Esophagus muscularis mucosa (tissue), 4 donors: ENCODE measurements at regions not wholly inside any gene's neighbourhood (a gene's known extent, or its start where the extent isn't known, plus 50 kb on each side); places are given as distances from the start of the nearest gene placed in this dataset.

ENCODE experiments used
- DNase-seq: peaks from one replicate; pipeline ENCODE4 v3.0.0-alpha.2; 2017; ENCODE audit errors: extremely low spot score
- H3K27ac ChIP-seq, 4 donors: fragments of 200-600 bp; sonication (generic); replicated peaks in 1 of 4; 1 replicate in 3 of 4; 2 replicates in 1 of 4; pipeline ENCODE4 v1.5.1; 2016 to 2019; ENCODE audit warnings: mild to moderate bottlenecking in 1 of 4
- H3K27me3 ChIP-seq, 4 donors: fragments of 200-600 bp; sonication (generic); one replicate each; pipeline versions ENCODE4 v1.5.1 to v1.6.0; 2016 to 2019
- H3K36me3 ChIP-seq, 4 donors: fragments of 200-600 bp; sonication (generic); one replicate each; pipeline ENCODE4 v1.5.1; 2016 to 2019
- H3K4me1 ChIP-seq, 4 donors: fragments of 200-600 bp; sonication (generic); one replicate each; pipeline ENCODE4 v1.5.1; 2016 to 2019
- H3K4me3 ChIP-seq, 4 donors: fragments of 200-600 bp; sonication (generic); 1 replicate in 2 of 4; 2 replicates in 2 of 4; pipeline ENCODE4 v1.5.1; 2016 to 2019; ENCODE audit warnings: mild to moderate bottlenecking in 4 of 4, moderate library complexity in 1 of 4
- H3K9me3 ChIP-seq, 4 donors: fragments of 200-600 bp; sonication (generic); 1 replicate in 3 of 4; 2 replicates in 1 of 4; pipeline ENCODE4 v1.5.1; 2016 to 2019
- EP300 ChIP-seq: sonication (generic); formaldehyde crosslinking; IDR thresholded peaks from one replicate; pipeline ENCODE4 v1.6.1; 2017; ENCODE audit warnings: antibody characterized with exemption
- POLR2A ChIP-seq: fragments of 450-650 bp; IDR thresholded peaks from one replicate; pipeline ENCODE4 v1.6.1; 2017; ENCODE audit warnings: antibody characterized with exemption, moderate library complexity, mild to moderate bottlenecking, low read depth
- POLR2AphosphoS5 ChIP-seq, 2 donors: sonication (generic); formaldehyde crosslinking; IDR thresholded peaks; one replicate each; pipeline ENCODE4 v1.6.1; 2017; ENCODE audit warnings: antibody characterized with exemption in 2 of 2
- WGBS: methylation state at CpG from one replicate; pipeline ENCODE4 v1.1.5; 2018; 5-methylcytosine and 5-hydroxymethylcytosine counted together
- intact Hi-C: fragments of 100-400 bp; cut with DNase I; formaldehyde crosslinking; loops from one replicate; pipeline ENCODE4 v1.15.1; 2023
- TF ChIP-seq, protein P1 (sequence below), 3 experiments: fragments of 200-600 bp in 2 of 3; fragments of 450-650 bp in 1 of 3; sonication (generic) in 2 of 3; IDR thresholded peaks; one replicate each; pipeline ENCODE4 v1.5.1; 2017 to 2019; ENCODE audit warnings: antibody characterized with exemption in 3 of 3, mild to moderate bottlenecking in 2 of 3, moderate library complexity in 1 of 3

DNA sequence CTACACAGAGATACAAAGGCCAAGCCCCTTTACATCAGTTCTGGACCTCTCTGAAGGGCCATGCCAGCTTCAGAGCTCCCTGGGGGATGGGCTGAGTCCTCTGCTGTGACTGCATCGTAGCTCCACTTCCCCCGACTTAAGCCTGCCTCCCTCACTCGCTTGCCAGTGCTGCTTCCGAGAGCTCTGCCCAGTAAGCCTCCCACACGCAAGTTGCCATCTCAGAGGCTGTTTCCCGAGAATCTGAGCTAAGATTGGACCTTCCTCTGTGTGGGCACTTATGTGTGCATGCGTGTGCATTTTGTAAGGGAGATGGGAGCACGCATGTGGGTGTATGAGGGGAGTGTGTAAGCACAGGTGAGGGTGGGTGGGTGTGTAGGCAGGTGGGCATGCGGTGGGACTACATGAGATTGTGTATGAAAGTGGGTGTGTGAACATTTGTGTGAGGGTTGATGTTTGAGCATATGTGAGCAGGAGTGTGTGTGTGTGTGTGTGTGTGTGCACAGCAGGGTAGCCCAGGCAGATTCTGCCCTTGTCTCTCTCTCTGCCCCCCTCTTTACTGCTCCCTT is 163.0 kb upstream of the SYT13 start:
- no peak overlapping the region for H3K4me3 ChIP-seq
- no peaks in the 10 kb centered on the region for H3K9me3 ChIP-seq
- H3K27ac ChIP-seq, result no peak overlapping the region
- no peaks in the 10 kb centered on the region for H3K36me3 ChIP-seq
- TF ChIP-seq, protein P1, sequence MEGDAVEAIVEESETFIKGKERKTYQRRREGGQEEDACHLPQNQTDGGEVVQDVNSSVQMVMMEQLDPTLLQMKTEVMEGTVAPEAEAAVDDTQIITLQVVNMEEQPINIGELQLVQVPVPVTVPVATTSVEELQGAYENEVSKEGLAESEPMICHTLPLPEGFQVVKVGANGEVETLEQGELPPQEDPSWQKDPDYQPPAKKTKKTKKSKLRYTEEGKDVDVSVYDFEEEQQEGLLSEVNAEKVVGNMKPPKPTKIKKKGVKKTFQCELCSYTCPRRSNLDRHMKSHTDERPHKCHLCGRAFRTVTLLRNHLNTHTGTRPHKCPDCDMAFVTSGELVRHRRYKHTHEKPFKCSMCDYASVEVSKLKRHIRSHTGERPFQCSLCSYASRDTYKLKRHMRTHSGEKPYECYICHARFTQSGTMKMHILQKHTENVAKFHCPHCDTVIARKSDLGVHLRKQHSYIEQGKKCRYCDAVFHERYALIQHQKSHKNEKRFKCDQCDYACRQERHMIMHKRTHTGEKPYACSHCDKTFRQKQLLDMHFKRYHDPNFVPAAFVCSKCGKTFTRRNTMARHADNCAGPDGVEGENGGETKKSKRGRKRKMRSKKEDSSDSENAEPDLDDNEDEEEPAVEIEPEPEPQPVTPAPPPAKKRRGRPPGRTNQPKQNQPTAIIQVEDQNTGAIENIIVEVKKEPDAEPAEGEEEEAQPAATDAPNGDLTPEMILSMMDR (IDR thresholded peaks at IDR 0.05), result no peak
- TF ChIP-seq POLR2AphosphoS5 (IDR thresholded peaks at IDR 0.05), result no peak
- TF ChIP-seq EP300, result no peak
- TF ChIP-seq POLR2A, result no peak
- no peaks in the 10 kb centered on the region for H3K4me1 ChIP-seq
- DNase-seq, result no peak
- intact Hi-C loops, result no loop called here
- peaks cover 0 to 32% (median 0%) of the 10 kb centered on the region in 4 donors for H3K27me3 ChIP-seq
- WGBS, result 69% methylated on average over 9 of the region's 9 CpGs

DNA sequence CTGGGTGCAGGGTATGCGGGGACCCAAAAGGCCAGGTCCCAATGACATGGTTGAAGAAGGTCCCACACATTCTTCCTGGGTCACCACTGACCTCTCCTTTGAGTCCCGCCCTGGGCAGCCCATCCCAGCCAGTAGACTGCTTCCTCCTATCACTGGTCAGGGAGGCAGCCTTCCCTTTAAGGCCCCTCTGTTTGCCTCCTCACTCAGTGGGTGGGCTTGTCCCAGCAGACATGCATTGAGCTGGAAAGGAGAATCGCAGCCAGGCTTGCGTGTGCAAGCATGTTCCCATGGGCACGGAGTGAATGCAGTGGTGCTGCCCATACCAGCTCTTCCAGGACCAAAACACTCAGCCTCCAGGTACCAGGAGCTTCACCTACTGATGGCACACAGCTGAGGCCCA is 162.4 kb upstream of the SYT13 start:
- intact Hi-C loops, result no loop called here
- no peaks in the 10 kb centered on the region for H3K4me1 ChIP-seq
- DNase-seq, result no peak
- no peaks in the 10 kb centered on the region for H3K9me3 ChIP-seq
- no peak overlapping the region for H3K4me3 ChIP-seq
- no peak overlapping the region for H3K27ac ChIP-seq
- TF ChIP-seq EP300 (no peak), POLR2AphosphoS5 (IDR thresholded peaks at IDR 0.05) (no peak), POLR2A (no peak)
- TF ChIP-seq, protein P1 (IDR thresholded peaks at IDR 0.05), result no peak
- peaks cover 0 to 37% (median 0%) of the 10 kb centered on the region in 4 donors for H3K27me3 ChIP-seq
- H3K36me3 ChIP-seq, result no peaks in the 10 kb centered on the region
- WGBS, result 76% methylated on average over 3 of the region's 5 CpGs

DNA sequence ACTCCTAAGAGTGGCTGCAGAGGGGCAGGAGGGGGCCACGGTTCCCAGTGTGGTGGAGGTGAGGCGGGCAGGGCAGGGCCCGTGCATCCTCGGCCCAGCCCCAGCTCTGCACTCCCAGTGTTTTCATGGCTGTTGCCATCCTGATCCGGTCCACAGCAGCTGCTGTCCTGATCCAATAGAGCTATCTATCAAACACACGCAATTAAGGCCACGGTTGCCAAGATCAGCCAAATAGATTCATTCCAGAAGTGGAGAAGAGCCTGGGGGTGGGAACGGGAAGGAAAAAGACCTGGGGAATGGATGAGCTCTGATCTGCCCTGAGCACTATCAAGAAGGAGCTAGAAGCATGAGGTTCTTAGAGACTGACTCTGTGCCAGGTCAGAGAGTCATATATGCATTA is 160.9 kb upstream of the SYT13 start:
- Histone ChIP-seq H3K27ac (no peak overlapping the region), H3K9me3 (no peaks in the 10 kb centered on the region), H3K4me1 (no peaks in the 10 kb centered on the region), H3K27me3 (peaks cover 0 to 46% (median 0%) of the 10 kb centered on the region in 4 donors), H3K4me3 (no peak overlapping the region), H3K36me3 (no peaks in the 10 kb centered on the region)
- no peak for DNase-seq
- TF ChIP-seq EP300, result no peak
- no peak for TF ChIP-seq POLR2AphosphoS5 (IDR thresholded peaks at IDR 0.05)
- TF ChIP-seq, protein P1 (IDR thresholded peaks at IDR 0.05), result no peak
- no peak for TF ChIP-seq POLR2A
- WGBS, result 45% methylated on average over 3 of the region's 8 CpGs
- intact Hi-C loops, result no loop called here

DNA sequence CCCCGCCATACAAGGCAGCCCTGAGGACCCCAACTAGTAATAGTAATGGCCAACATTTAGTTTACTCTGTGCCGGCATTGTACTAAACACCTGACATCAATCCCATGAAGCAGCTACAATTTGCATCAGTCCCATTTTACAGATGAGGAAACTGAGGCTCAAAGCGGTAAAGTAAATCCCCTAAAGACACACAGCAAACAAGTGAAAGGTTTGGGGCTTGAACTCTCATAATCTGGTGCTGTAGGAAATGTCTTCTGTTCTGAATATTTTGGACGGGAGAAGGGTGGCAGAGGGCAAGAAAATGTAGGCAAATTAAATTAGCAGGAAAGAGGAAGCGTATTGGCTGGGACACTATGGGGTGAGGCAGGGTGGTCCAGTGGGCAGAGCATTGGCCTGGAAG is 160.3 kb upstream of the SYT13 start:
- DNase-seq, result no peak
- TF ChIP-seq EP300 (no peak), POLR2A (no peak), POLR2AphosphoS5 (IDR thresholded peaks at IDR 0.05) (no peak)
- TF ChIP-seq, protein P1 (IDR thresholded peaks at IDR 0.05), result no peak
- peaks cover 0 to 46% (median 0%) of the 10 kb centered on the region in 4 donors for H3K27me3 ChIP-seq
- intact Hi-C loops, result no loop called here
- H3K9me3 ChIP-seq, result no peaks in the 10 kb centered on the region
- H3K4me3 ChIP-seq, result no peak overlapping the region
- H3K4me1 ChIP-seq, result no peaks in the 10 kb centered on the region
- no peaks in the 10 kb centered on the region for H3K36me3 ChIP-seq
- 94% methylated on average over 5 of the region's 5 CpGs for WGBS
- no peak overlapping the region for H3K27ac ChIP-seq

DNA sequence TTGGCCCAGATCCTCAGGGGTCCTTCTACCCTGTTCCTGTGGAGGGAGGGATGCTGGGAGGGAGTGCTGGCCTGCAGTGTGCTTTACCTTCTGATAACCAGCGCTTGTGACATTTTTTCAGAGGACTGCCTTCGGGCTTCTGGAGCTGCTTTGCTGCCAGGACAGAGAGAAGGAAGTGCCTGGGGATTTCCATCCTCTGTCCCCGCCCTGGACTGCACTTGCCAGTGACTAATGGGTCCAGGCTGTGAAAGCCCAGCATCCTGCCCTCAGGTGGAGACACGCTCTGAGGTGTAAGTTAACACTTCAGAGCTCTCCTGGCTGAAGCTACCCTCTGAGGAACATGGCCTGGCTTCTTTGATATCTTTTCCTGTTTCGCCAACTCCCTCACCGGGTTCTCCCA is 158.7 kb upstream of the SYT13 start:
- Histone ChIP-seq H3K27ac (no peak overlapping the region), H3K9me3 (peaks cover 0 to 4% (median 1%) of the 10 kb centered on the region in 4 donors), H3K4me1 (no peaks in the 10 kb centered on the region), H3K27me3 (peaks cover 0 to 46% (median 0%) of the 10 kb centered on the region in 4 donors), H3K4me3 (no peak overlapping the region), H3K36me3 (no peaks in the 10 kb centered on the region)
- 27% methylated on average over 6 of the region's 6 CpGs for WGBS
- no peak for DNase-seq
- TF ChIP-seq EP300, result no peak
- TF ChIP-seq POLR2A, result no peak
- no peak for TF ChIP-seq POLR2AphosphoS5 (IDR thresholded peaks at IDR 0.05)
- TF ChIP-seq, protein P1 (IDR thresholded peaks at IDR 0.05), result no peak
- intact Hi-C loops, result no loop called here
